ENCODE measurements at regions not wholly inside any gene's neighbourhood (a gene's known extent, or its start where the extent isn't known, plus 50 kb on each side); places are given as distances from the start of the nearest gene placed in this dataset.

DNA sequence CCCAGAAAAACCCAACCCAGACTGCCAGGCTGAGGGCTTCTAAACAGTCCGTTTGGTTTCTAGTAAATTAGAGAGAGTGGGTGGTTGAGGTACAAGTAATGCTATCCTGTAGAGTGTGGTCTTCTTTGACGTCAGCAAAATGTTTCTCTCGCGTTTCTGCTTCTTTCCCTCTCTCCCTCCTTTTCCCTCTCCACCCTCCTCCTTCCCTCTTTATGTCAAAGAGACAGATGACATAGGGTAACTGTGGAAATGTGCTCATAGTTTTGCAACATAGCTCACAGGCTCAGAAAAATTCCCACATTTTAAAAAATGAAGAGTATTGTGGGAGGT lies 158.3 kb downstream of the TOMM20 start:
- no peaks in the 10 kb centered on the region for H3K27me3 ChIP-seq
- no peaks in the 10 kb centered on the region for H3K36me3 ChIP-seq
- H3K27ac ChIP-seq, result peak overlapping the region; percentile 80 to 84
- H3K9me3 ChIP-seq, result no peaks in the 10 kb centered on the region
- intact Hi-C loops (cut with DNase I; ENCODE audit: low total_unique reads), result no loop called here
- H3K4me3 ChIP-seq, result peak overlapping the region; percentile 25 to 30
- H3K4me1 ChIP-seq, result peaks cover 7 to 9% of the 10 kb centered on the region in 2 donors
- DNase-seq, result no peak
- TF ChIP-seq POLR2A (IDR thresholded peaks at IDR 0.05) (no peak), CTCF (IDR thresholded peaks at IDR 0.05) (no peak)

GRCh38 chr1:234969581-234970400 lies 158.8 kb downstream of the TOMM20 start:
- intact Hi-C loops (cut with DNase I; ENCODE audit: low total_unique reads), result no loop called here
- no peaks in the 10 kb centered on the region for H3K36me3 ChIP-seq
- H3K9me3 ChIP-seq, result no peaks in the 10 kb centered on the region
- H3K4me1 ChIP-seq, result peaks cover 7 to 9% of the 10 kb centered on the region in 2 donors
- H3K4me3 ChIP-seq, result peak overlapping the region; percentile 25 to 30
- no peaks in the 10 kb centered on the region for H3K27me3 ChIP-seq
- peak overlapping the region; percentile 80 to 84 for H3K27ac ChIP-seq
- DNase-seq, result peak; percentile 63 to 68
- no peak for TF ChIP-seq CTCF (IDR thresholded peaks at IDR 0.05)
- TF ChIP-seq POLR2A (IDR thresholded peaks at IDR 0.05), result peak in 1 of 2 donors; percentile 7

DNA sequence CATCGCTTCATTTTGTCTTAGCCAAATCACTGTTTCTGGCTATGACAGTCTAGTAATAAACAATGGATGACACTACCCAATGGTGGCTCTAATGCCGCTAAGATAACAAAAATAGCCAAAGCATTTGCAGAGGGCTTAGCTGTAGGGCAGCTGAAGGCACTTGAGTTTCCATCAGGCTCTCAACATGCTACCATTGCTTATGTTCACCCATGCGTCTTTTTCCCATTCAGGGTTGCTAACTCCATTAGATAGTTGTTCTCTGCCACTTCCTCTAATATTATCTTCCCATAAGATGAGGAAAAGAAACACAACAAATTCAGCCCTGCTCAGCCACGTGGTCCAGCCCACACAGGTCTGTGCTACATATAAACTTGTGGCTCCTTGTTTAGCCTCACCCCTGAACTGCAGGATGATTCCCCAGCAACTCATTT lies 159.6 kb downstream of the TOMM20 start:
- DNase-seq, result no peak
- no peak for TF ChIP-seq POLR2A (IDR thresholded peaks at IDR 0.05)
- TF ChIP-seq CTCF (IDR thresholded peaks at IDR 0.05), result no peak
- Histone ChIP-seq H3K27me3 (no peaks in the 10 kb centered on the region), H3K36me3 (no peaks in the 10 kb centered on the region), H3K4me3 (no peak overlapping the region), H3K4me1 (peaks cover 7 to 9% of the 10 kb centered on the region in 2 donors), H3K27ac (peak overlapping the region; percentile 80 to 84), H3K9me3 (no peaks in the 10 kb centered on the region)
- intact Hi-C loops (cut with DNase I; ENCODE audit: low total_unique reads), result no loop called here

DNA sequence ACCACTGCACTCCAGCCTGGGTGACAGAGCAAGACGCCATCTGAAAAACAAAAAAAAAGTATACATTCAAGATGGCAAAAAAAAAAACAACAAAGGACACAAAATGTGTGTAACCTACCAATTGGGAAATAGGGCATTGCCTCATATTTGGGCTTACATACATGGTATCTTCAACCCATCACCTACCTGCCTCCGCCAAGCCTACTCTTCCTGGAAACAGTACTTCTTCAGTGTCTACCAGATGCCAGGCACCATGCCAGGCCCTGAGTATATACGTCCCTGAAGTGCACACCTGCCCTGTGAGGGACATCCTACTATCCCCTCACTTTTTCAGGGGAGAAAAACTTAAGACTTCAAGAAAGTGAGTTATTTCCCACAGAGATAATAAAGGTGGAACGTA lies 160.2 kb downstream of the TOMM20 start:
- no peaks in the 10 kb centered on the region for H3K27me3 ChIP-seq
- intact Hi-C loops (cut with DNase I; ENCODE audit: low total_unique reads), result no loop called here
- no peak for DNase-seq
- H3K27ac ChIP-seq, result peak overlapping the region; percentile 80 to 84
- TF ChIP-seq CTCF (IDR thresholded peaks at IDR 0.05) (no peak), POLR2A (IDR thresholded peaks at IDR 0.05) (no peak)
- H3K4me1 ChIP-seq, result peaks cover 9% of the 10 kb centered on the region in 2 donors
- no peaks in the 10 kb centered on the region for H3K9me3 ChIP-seq
- H3K36me3 ChIP-seq, result no peaks in the 10 kb centered on the region
- no peak overlapping the region for H3K4me3 ChIP-seq

DNA sequence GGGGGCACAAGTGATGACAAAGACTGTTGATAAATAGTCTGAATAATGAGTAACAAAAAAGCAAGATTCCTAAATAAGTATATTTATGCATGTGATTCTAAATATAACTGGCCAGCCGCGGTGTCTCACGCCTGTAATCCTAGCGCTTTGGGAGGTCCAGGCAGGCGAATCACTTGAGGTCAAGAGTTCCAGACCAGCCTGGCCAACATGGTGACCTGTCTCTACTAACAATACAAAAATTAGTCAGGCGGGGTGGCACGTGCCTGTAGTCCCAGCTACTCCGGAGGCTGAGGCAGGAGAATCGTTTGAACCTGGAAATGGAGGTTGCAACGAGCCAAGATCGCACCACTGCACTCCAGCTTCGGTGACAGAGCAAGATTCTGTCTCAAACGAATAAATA lies 161.5 kb downstream of the TOMM20 start:
- Histone ChIP-seq H3K9me3 (no peaks in the 10 kb centered on the region), H3K27ac (no peak overlapping the region), H3K36me3 (no peaks in the 10 kb centered on the region), H3K4me3 (no peak overlapping the region), H3K27me3 (no peaks in the 10 kb centered on the region), H3K4me1 (peaks cover 9 to 14% of the 10 kb centered on the region in 2 donors)
- TF ChIP-seq POLR2A (IDR thresholded peaks at IDR 0.05), result no peak
- no peak for DNase-seq
- intact Hi-C loops (cut with DNase I; ENCODE audit: low total_unique reads), result no loop called here

Data from uterus (tissue), 3 donors.